Testis (tissue), 2 donors: ENCODE measurements at regions not wholly inside any gene's neighbourhood (a gene's known extent, or its start where the extent isn't known, plus 50 kb on each side); places are given as distances from the start of the nearest gene placed in this dataset.
A peak's percentile ranks its signal among the peaks of the same experiment; 100 is the strongest.

Experiments
- DNase-seq: peaks from one replicate; pipeline ENCODE4 v3.0.0-alpha.2; 2019
- H3K27ac ChIP-seq, 2 donors: fragments of 200-600 bp; sonication (generic); one replicate each; pipeline ENCODE4 v1.5.1; 2019
- H3K27me3 ChIP-seq: fragments of 200-600 bp; sonication (generic); one replicate; pipeline ENCODE4 v1.5.1; 2019
- H3K36me3 ChIP-seq: fragments of 200-600 bp; sonication (generic); one replicate; pipeline ENCODE4 v1.5.1; 2017; ENCODE audit warnings: low read depth; ENCODE audit errors: missing control alignments
- H3K4me1 ChIP-seq: fragments of 200-600 bp; sonication (generic); one replicate; pipeline ENCODE4 v1.5.1; 2019
- H3K4me3 ChIP-seq, 2 donors: fragments of 200-600 bp; sonication (generic); one replicate each; pipeline ENCODE4 v1.5.1; 2017 to 2019
- H3K9me3 ChIP-seq: fragments of 200-600 bp; sonication (generic); one replicate; pipeline ENCODE4 v1.5.1; 2017
- POLR2A ChIP-seq: fragments of 450-650 bp; IDR thresholded peaks from one replicate; pipeline ENCODE4 v1.6.1; 2017; ENCODE audit warnings: antibody characterized with exemption, mild to moderate bottlenecking, moderate library complexity
- WGBS, 2 donors: methylation state at CpG; one replicate each; pipeline ENCODE4 v1.1.5; 2018; 5-methylcytosine and 5-hydroxymethylcytosine counted together
- intact Hi-C: fragments of 100-400 bp; cut with DNase I; formaldehyde crosslinking; loops from one replicate; pipeline ENCODE4 v1.15.1; 2023; ENCODE audit warnings: low total_unique reads
- small RNA-seq, 2 donors: library from RNA; depleted of rRNA; stranded (forward); fragments of <200 nt; gene quantifications; one replicate each; pipeline ENCODE3, GENCODE V24; 2016
- TF ChIP-seq, protein P1 (sequence below), 3 experiments: fragments of 450-650 bp in 2 of 3; fragments of 200-600 bp in 1 of 3; sonication (generic) in 1 of 3; IDR thresholded peaks; one replicate each; pipeline ENCODE4 v1.5.1; 2016 to 2019; ENCODE audit warnings: antibody characterized with exemption in 3 of 3, mild to moderate bottlenecking in 2 of 3, moderate library complexity in 1 of 3

DNA sequence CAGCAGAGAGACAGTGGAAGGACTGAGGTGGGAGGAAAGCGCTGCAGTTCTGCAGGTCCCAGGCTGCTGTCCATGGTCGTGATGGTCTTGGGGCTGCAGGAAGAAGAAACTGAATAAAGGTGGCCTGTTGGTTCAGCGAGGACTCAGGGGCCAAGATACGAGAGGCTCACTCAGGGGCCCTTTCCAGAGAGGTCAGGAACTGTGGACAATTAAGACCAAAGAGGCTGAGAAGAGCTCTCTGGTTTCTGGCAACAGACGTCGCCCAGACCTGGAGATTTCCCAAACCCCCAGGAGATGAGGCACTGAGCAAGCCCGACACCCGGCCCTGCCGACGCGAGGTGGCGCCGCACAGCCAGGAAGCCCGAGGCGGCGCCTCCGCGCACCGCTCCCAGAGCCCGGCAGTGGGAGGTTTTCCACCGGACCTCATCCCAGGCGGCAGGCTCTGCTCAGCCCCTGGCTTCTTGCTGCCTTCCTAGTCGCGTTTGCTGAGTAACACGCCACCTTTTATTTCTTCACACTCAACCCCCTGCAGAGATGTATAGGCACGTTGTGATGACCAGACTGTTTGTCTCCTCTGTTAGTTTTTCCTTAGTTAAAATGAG lies 56.4 kb upstream of the ARRDC4 start:
- no peaks in the 10 kb centered on the region for H3K9me3 ChIP-seq
- TF ChIP-seq POLR2A = no peak
- TF ChIP-seq, protein P1, sequence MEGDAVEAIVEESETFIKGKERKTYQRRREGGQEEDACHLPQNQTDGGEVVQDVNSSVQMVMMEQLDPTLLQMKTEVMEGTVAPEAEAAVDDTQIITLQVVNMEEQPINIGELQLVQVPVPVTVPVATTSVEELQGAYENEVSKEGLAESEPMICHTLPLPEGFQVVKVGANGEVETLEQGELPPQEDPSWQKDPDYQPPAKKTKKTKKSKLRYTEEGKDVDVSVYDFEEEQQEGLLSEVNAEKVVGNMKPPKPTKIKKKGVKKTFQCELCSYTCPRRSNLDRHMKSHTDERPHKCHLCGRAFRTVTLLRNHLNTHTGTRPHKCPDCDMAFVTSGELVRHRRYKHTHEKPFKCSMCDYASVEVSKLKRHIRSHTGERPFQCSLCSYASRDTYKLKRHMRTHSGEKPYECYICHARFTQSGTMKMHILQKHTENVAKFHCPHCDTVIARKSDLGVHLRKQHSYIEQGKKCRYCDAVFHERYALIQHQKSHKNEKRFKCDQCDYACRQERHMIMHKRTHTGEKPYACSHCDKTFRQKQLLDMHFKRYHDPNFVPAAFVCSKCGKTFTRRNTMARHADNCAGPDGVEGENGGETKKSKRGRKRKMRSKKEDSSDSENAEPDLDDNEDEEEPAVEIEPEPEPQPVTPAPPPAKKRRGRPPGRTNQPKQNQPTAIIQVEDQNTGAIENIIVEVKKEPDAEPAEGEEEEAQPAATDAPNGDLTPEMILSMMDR (IDR thresholded peaks at IDR 0.05) = peak; percentile 52 to 69 (median 56)
- H3K4me1 ChIP-seq = no peaks in the 10 kb centered on the region
- peak; percentile 87 for DNase-seq
- 0 to 1% methylated on average over 22 to 25 of the region's 26 CpGs for WGBS, 2 donors
- intact Hi-C loops = loop anchor here (10.0 kb wide), 1 partner anchor 271 kb away; no protein-coding TSS in a partner anchor
- H3K27ac ChIP-seq = no peak overlapping the region
- H3K27me3 ChIP-seq = no peaks in the 10 kb centered on the region
- no peaks in the 10 kb centered on the region for H3K36me3 ChIP-seq
- peak overlapping the region in 1 of 2 donors; percentile 0 for H3K4me3 ChIP-seq

DNA sequence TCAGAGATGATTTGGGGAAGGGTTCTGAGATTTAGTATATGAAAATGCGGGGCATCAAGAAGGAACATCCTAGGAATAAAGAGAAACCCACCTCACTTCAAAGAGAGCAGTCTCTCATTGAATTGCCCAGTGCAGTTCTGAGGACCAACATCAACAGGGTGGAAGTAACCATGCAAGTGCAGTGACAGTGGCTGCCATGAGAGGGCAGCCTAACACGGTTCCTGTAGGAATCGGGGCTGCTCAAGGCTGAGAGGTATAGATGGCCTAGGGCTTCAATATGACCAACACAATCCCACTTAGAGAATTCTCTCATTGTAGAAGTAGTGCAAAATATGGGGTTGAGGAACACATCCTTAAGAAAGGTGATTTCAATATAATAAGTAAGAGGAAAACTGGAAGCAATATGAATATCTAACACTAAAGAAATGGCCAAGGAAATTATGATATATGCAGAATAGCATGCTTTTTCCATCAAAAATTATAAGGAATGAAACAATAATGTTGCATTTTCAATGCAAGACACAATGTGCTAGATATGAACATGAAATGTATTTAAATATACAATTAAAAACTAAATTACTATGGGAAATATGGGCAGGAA lies 51.1 kb upstream of the ARRDC4 start:
- Histone ChIP-seq H3K36me3 (no peaks in the 10 kb centered on the region), H3K27ac (no peak overlapping the region), H3K27me3 (no peaks in the 10 kb centered on the region), H3K4me1 (no peaks in the 10 kb centered on the region), H3K9me3 (no peaks in the 10 kb centered on the region), H3K4me3 (no peak overlapping the region)
- peak; percentile 75 for DNase-seq
- WGBS, 2 donors = 15 to 16% methylated on average over 3 of the region's 3 CpGs
- intact Hi-C loops = loop anchor here (10.0 kb wide), 1 partner anchor 265 kb away; no protein-coding TSS in a partner anchor
- no peak for TF ChIP-seq POLR2A
- TF ChIP-seq, protein P1 (IDR thresholded peaks at IDR 0.05) = peak; percentile 50 to 76 (median 66)

Small RNA genes lying in the stretch of these regions (small RNA-seq; reads per million reads assigned to genes)
- 0 reads per million in 2 donors for gene AC110588.1
- gene RF00017 = 0 reads per million in 2 donors
- gene RNA5SP401 = 0 reads per million in 2 donors
